Caco-2 (cell line): ENCODE measurements at regions not wholly inside any gene's neighbourhood (a gene's known extent, or its start where the extent isn't known, plus 50 kb on each side); places are given as distances from the start of the nearest gene placed in this dataset.

ENCODE experiments used
- BruUV-seq: library from RNA; stranded (reverse); fragments of 400-500 nt; replicated peaks from 2 replicates; lab custom pipeline; 2021; lab: Mats Ljungman, UMichigan
- CTCF ChIA-PET: fragments of 300-600 bp; sonication (Branson Sonifier 250); formaldehyde crosslinking; loops from one replicate; lab custom pipeline; 2022; ENCODE audit warnings: antibody characterized with exemption; lab: Charles Lee
- POLR2A ChIA-PET: fragments of 300-600 bp; sonication (Branson Sonifier 250); formaldehyde crosslinking; loops from one replicate; lab custom pipeline; 2022; ENCODE audit warnings: antibody characterized with exemption; lab: Charles Lee
- DNase-seq, 2 experiments: peaks; one replicate each; pipeline versions ENCODE4 v3.0.0 to v3.0.0-alpha.2; 2020 to 2022
- H3K27me3 ChIP-seq: replicated peaks from 2 replicates; pipeline ENCODE4 v1.6.0; 2011; ENCODE audit warnings: low read length; ENCODE audit not compliant: control insufficient read depth, insufficient read depth
- H3K36me3 ChIP-seq: 2 replicates; pipeline ENCODE4 v1.5.1; 2011; ENCODE audit warnings: low read length; ENCODE audit not compliant: control insufficient read depth, insufficient read depth
- H3K4me1 ChIP-seq: fragments of 250-450 bp; sonication (Bioruptor Pico); 2 replicates; pipeline ENCODE4 v1.5.1; 2020; ENCODE audit warnings: mild to moderate bottlenecking
- H3K4me3 ChIP-seq: 2 replicates; pipeline ENCODE4 v1.5.1; 2011; ENCODE audit warnings: low read depth, mild to moderate bottlenecking, control low read depth, low read length
- H3K9me3 ChIP-seq: fragments of 250-450 bp; sonication (Bioruptor Pico); 2 replicates; pipeline ENCODE4 v1.5.1; 2020; ENCODE audit warnings: mild to moderate bottlenecking, moderate library complexity
- H3K27ac Mint-ChIP-seq: one replicate; pipeline ENCODE4 v1.8.0; 2022; ENCODE audit warnings: mixed read lengths; ENCODE audit not compliant: unreplicated experiment
- H3K27me3 Mint-ChIP-seq: one replicate; pipeline ENCODE4 v1.8.0; 2022; ENCODE audit warnings: mixed read lengths; ENCODE audit not compliant: insufficient read depth, unreplicated experiment
- H3K36me3 Mint-ChIP-seq: one replicate; pipeline ENCODE4 v1.8.0; 2022; ENCODE audit warnings: mild to moderate bottlenecking, mixed read lengths; ENCODE audit not compliant: insufficient read depth, unreplicated experiment
- H3K4me1 Mint-ChIP-seq: one replicate; pipeline ENCODE4 v1.8.0; 2022; ENCODE audit warnings: low read depth, mixed read lengths; ENCODE audit not compliant: unreplicated experiment
- H3K4me3 Mint-ChIP-seq: one replicate; pipeline ENCODE4 v1.8.0; 2022; ENCODE audit warnings: mild to moderate bottlenecking, moderate library complexity, mixed read lengths; ENCODE audit not compliant: unreplicated experiment
- H3K9me3 Mint-ChIP-seq: one replicate; pipeline ENCODE4 v1.8.0; 2022; ENCODE audit warnings: mixed read lengths; ENCODE audit not compliant: unreplicated experiment
- CTCF ChIP-seq, 2 experiments: fragments of 200-600 bp in 1 of 2; IDR thresholded peaks; 1 replicate in 1 of 2; 2 replicates in 1 of 2; pipeline versions ENCODE4 v1.5.1 to v1.8.0; 2011 to 2022; ENCODE audit warnings: antibody characterized with exemption in 1 of 2, control low read depth in 1 of 2, inconsistent platforms in 1 of 2, low read depth in 1 of 2, low read length in 1 of 2, mild to moderate bottlenecking in 1 of 2, moderate library complexity in 1 of 2; ENCODE audit not compliant: insufficient read depth in 1 of 2, severe bottlenecking in 1 of 2, unreplicated experiment in 1 of 2
- intact Hi-C: fragments of 100-400 bp; cut with micrococcal nuclease; formaldehyde crosslinking; loops from one replicate; pipeline ENCODE4 v1.10.0; 2022; ENCODE audit not compliant: unreplicated experiment

- Histone ChIP-seq H3K27me3 (no peaks in the 10 kb centered on the region), H3K36me3 (no peaks in the 10 kb centered on the region), H3K4me1 (no peaks in the 10 kb centered on the region), H3K4me3 (no peak overlapping the region), H3K9me3 (no peaks in the 10 kb centered on the region)
- CTCF ChIA-PET: no interaction called here
- Mint-ChIP-seq H3K27ac (no peak overlapping the region), H3K4me1 (no peaks in the 10 kb centered on the region), H3K9me3 (no peaks in the 10 kb centered on the region), H3K27me3 (peaks cover 4% of the 10 kb centered on the region), H3K36me3 (no peaks in the 10 kb centered on the region), H3K4me3 (no peak overlapping the region)
- no peak for DNase-seq
- intact Hi-C loops: no loop called here
- POLR2A ChIA-PET: no interaction called here
- BruUV-seq: no TSS peak
- TF ChIP-seq CTCF (IDR thresholded peaks at IDR 0.05; ENCODE audit: insufficient read depth in 1 of 2, low read depth in 1 of 2, low read length in 1 of 2, severe bottlenecking in 1 of 2, unreplicated experiment in 1 of 2): no peak
Observed at GRCh38 chr11:87604350-87604749, 566.6 kb downstream of the TMEM135 start.

GRCh38 chr11:87603887-87604286, 566.2 kb downstream of the TMEM135 start:
- no peaks in the 10 kb centered on the region for H3K27me3 ChIP-seq
- H3K4me3 Mint-ChIP-seq: no peak overlapping the region
- intact Hi-C loops: no loop called here
- no TSS peak for BruUV-seq
- ChIA-PET CTCF (no interaction called here), POLR2A (no interaction called here)
- no peak for TF ChIP-seq CTCF (IDR thresholded peaks at IDR 0.05; ENCODE audit: insufficient read depth in 1 of 2, low read depth in 1 of 2, low read length in 1 of 2, severe bottlenecking in 1 of 2, unreplicated experiment in 1 of 2)
- H3K9me3 Mint-ChIP-seq: no peaks in the 10 kb centered on the region
- H3K4me3 ChIP-seq: no peak overlapping the region
- peaks cover 4% of the 10 kb centered on the region for H3K27me3 Mint-ChIP-seq
- DNase-seq: no peak
- no peaks in the 10 kb centered on the region for H3K9me3 ChIP-seq
- H3K4me1 Mint-ChIP-seq: no peaks in the 10 kb centered on the region
- H3K4me1 ChIP-seq: no peaks in the 10 kb centered on the region
- no peak overlapping the region for H3K27ac Mint-ChIP-seq
- H3K36me3 ChIP-seq: no peaks in the 10 kb centered on the region
- no peaks in the 10 kb centered on the region for H3K36me3 Mint-ChIP-seq

- Histone ChIP-seq H3K27me3 (no peaks in the 10 kb centered on the region), H3K36me3 (no peaks in the 10 kb centered on the region), H3K4me3 (no peak overlapping the region), H3K9me3 (no peaks in the 10 kb centered on the region), H3K4me1 (no peaks in the 10 kb centered on the region)
- no TSS peak for BruUV-seq
- Mint-ChIP-seq H3K27ac (no peak overlapping the region), H3K27me3 (peaks cover 4% of the 10 kb centered on the region), H3K36me3 (no peaks in the 10 kb centered on the region), H3K4me1 (no peaks in the 10 kb centered on the region), H3K4me3 (no peak overlapping the region), H3K9me3 (no peaks in the 10 kb centered on the region)
- no peak for DNase-seq
- intact Hi-C loops: no loop called here
- TF ChIP-seq CTCF (IDR thresholded peaks at IDR 0.05; ENCODE audit: insufficient read depth in 1 of 2, low read depth in 1 of 2, low read length in 1 of 2, severe bottlenecking in 1 of 2, unreplicated experiment in 1 of 2): no peak
- CTCF ChIA-PET: no interaction called here
- POLR2A ChIA-PET: no interaction called here
Observed at GRCh38 chr11:87602776-87603175, 565.0 kb downstream of the TMEM135 start.
